ENCODE measurements at regions not wholly inside any gene's neighbourhood (a gene's known extent, or its start where the extent isn't known, plus 50 kb on each side); places are given as distances from the start of the nearest gene placed in this dataset.
A peak's percentile ranks its signal among the peaks of the same experiment; 100 is the strongest.

GRCh38 chr18:64322189-64322588, 173.3 kb upstream of the LINC00305 start:
- DNase-seq (ENCODE audit: low spot score) = no peak

- no peak for DNase-seq (ENCODE audit: low spot score)
Observed at GRCh38 chr18:64318547-64318946, 169.7 kb upstream of the LINC00305 start.

GRCh38 chr18:64311859-64312258, 163.0 kb upstream of the LINC00305 start:
- DNase-seq (ENCODE audit: low spot score) = no peak

- DNase-seq (ENCODE audit: low spot score) = no peak
Observed at GRCh38 chr18:64295839-64296238, 147.0 kb upstream of the LINC00305 start.

GRCh38 chr18:64294967-64295366, 146.1 kb upstream of the LINC00305 start:
- DNase-seq (ENCODE audit: low spot score) = no peak

GRCh38 chr18:64288432-64288831, 139.5 kb upstream of the LINC00305 start:
- DNase-seq (ENCODE audit: low spot score) = no peak

GRCh38 chr18:64287926-64288325, 139.0 kb upstream of the LINC00305 start:
- no peak for DNase-seq (ENCODE audit: low spot score)

GRCh38 chr18:64283059-64283458, 134.2 kb upstream of the LINC00305 start:
- DNase-seq (ENCODE audit: low spot score) = no peak

- DNase-seq (ENCODE audit: low spot score) = no peak
Observed at GRCh38 chr18:64278026-64278425, 129.1 kb upstream of the LINC00305 start.

- DNase-seq (ENCODE audit: low spot score) = no peak
Observed at GRCh38 chr18:64276311-64277090, 127.6 kb upstream of the LINC00305 start.

GRCh38 chr18:64275593-64276300, 126.9 kb upstream of the LINC00305 start:
- no peak for DNase-seq (ENCODE audit: low spot score)

GRCh38 chr18:64273724-64274123, 124.8 kb upstream of the LINC00305 start:
- DNase-seq (ENCODE audit: low spot score) = no peak

- DNase-seq (ENCODE audit: low spot score) = no peak
Observed at GRCh38 chr18:64271975-64272659, 123.2 kb upstream of the LINC00305 start.

GRCh38 chr18:64271246-64271645, 122.4 kb upstream of the LINC00305 start:
- DNase-seq (ENCODE audit: low spot score) = peak; percentile 19

- no peak for DNase-seq (ENCODE audit: low spot score)
Observed at GRCh38 chr18:64270608-64271007, 121.7 kb upstream of the LINC00305 start.

- DNase-seq (ENCODE audit: low spot score) = no peak
Observed at GRCh38 chr18:64270121-64270520, 121.2 kb upstream of the LINC00305 start.

GRCh38 chr18:64264171-64264570, 115.3 kb upstream of the LINC00305 start:
- no peak for DNase-seq (ENCODE audit: low spot score)

- no peak for DNase-seq (ENCODE audit: low spot score)
Observed at GRCh38 chr18:64260810-64261209, 111.9 kb upstream of the LINC00305 start.

GRCh38 chr18:64259871-64260270, 111.0 kb upstream of the LINC00305 start:
- DNase-seq (ENCODE audit: low spot score) = no peak

- no peak for DNase-seq (ENCODE audit: low spot score)
Observed at GRCh38 chr18:64258111-64258650, 109.3 kb upstream of the LINC00305 start.

- no peak for DNase-seq (ENCODE audit: low spot score)
Observed at GRCh38 chr18:64254399-64255093, 105.7 kb upstream of the LINC00305 start.

GRCh38 chr18:64253873-64254272, 105.0 kb upstream of the LINC00305 start:
- no peak for DNase-seq (ENCODE audit: low spot score)
